HepG2 (cell line): ENCODE measurements at regions not wholly inside any gene's neighbourhood (a gene's known extent, or its start where the extent isn't known, plus 50 kb on each side); places are given as distances from the start of the nearest gene placed in this dataset.
A peak's percentile ranks its signal among the peaks of the same experiment; 100 is the strongest.

ENCODE experiments used
- FOXJ3 ChIP-seq: sonication (generic); formaldehyde crosslinking; IDR thresholded peaks from 2 replicates; pipeline ENCODE4 v1.4.0; 2020; ENCODE audit warnings: missing genetic modification reagents, mild to moderate bottlenecking, borderline replicate concordance
- IKZF1 ChIP-seq: fragments of 450-650 bp; IDR thresholded peaks from 2 replicates; pipeline ENCODE4 v1.7.1; 2016
- MIER3 ChIP-seq: IDR thresholded peaks from 2 replicates; pipeline ENCODE4 v1.6.1; 2016; ENCODE audit warnings: missing compliant biosample characterization, borderline replicate concordance
- RFX3 ChIP-seq: IDR thresholded peaks from 2 replicates; pipeline ENCODE4 v1.6.1; 2016; ENCODE audit warnings: missing biosample characterization, missing genetic modification reagents
- SRSF4 ChIP-seq: fragments of 200-400 bp; formaldehyde crosslinking; IDR thresholded peaks from one replicate; pipeline ENCODE4 v1.6.1; 2018; ENCODE audit warnings: mild to moderate bottlenecking, low read depth, low read length, moderate library complexity; ENCODE audit not compliant: poor library complexity, severe bottlenecking
- ZMAT3 ChIP-seq: sonication (generic); formaldehyde crosslinking; conservative IDR thresholded peaks from 2 replicates; pipeline ENCODE4 v1.7.0; 2021; ENCODE audit warnings: missing genetic modification reagents
- ZNF121 ChIP-seq: sonication (generic); formaldehyde crosslinking; IDR thresholded peaks from 2 replicates; pipeline ENCODE4 v1.5.0; 2020; ENCODE audit warnings: mild to moderate bottlenecking, missing genetic modification reagents
- ZNF143 ChIP-seq: sonication (generic); formaldehyde crosslinking; IDR thresholded peaks from 2 replicates; pipeline ENCODE4 v1.4.0; 2020; ENCODE audit warnings: missing genetic modification reagents
- ZNF543 ChIP-seq: sonication (generic); formaldehyde crosslinking; IDR thresholded peaks from 2 replicates; pipeline ENCODE4 v1.4.0; 2020; ENCODE audit warnings: mild to moderate bottlenecking, missing genetic modification reagents
- ZNF552 ChIP-seq: sonication (generic); formaldehyde crosslinking; IDR thresholded peaks from 2 replicates; pipeline ENCODE4 v1.9.0; 2022; ENCODE audit warnings: missing genetic modification reagents, mild to moderate bottlenecking, borderline replicate concordance
- ZNF678 ChIP-seq: sonication (generic); formaldehyde crosslinking; IDR thresholded peaks from 2 replicates; pipeline ENCODE4 v1.4.0; 2020; ENCODE audit warnings: mild to moderate bottlenecking, missing genetic modification reagents
- ZNF703 ChIP-seq: sonication (generic); formaldehyde crosslinking; IDR thresholded peaks from 2 replicates; pipeline ENCODE4 v1.5.1; 2020; ENCODE audit warnings: missing genetic modification reagents, mild to moderate bottlenecking, moderate library complexity, borderline replicate concordance
- TF ChIP-seq, protein P1 (sequence below): sonication (generic); formaldehyde crosslinking; IDR thresholded peaks from 2 replicates; pipeline ENCODE4 v1.4.0; 2020; ENCODE audit warnings: missing genetic modification reagents, borderline replicate concordance
- TF ChIP-seq, protein P2 (sequence below): sonication (generic); formaldehyde crosslinking; IDR thresholded peaks from 2 replicates; pipeline ENCODE4 v1.4.0; 2020; ENCODE audit warnings: missing genetic modification reagents, borderline replicate concordance
- TF ChIP-seq, protein P3 (sequence below): sonication (generic); formaldehyde crosslinking; IDR thresholded peaks from 2 replicates; pipeline ENCODE4 v1.4.0; 2020; ENCODE audit warnings: missing genetic modification reagents

DNA sequence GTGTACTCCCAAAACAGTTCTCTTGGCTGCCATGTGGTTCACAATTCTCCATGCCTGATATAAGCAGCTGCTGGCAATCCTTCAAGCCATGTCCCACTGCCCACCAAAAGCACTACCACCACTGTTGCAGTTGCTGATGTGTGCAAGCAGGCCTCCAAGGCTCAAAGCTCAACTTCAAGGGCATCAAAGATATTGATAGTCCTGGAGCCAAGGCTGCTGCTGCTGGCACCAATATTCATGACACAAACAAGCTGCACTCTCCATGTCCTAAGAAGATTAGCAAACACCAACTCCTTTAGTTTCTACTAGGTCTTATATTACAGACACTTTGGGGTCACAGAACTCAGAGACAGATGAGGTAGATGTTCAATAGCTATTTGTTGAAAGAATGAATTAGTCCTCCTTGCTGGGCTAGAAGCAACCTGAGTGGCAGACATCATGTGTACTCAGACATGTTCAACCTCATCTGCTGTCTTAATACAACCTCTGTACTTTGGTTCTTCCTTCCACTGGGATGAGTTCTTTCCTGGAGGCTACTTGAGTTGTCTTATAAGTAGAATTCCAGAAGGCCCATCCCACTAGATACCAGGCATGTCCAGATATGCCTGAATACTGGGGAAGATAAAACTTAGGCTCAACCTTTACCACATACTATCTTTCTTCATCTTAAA, 104.5 kb upstream of the UGP2 start (continued):
- TF ChIP-seq, protein P1, sequence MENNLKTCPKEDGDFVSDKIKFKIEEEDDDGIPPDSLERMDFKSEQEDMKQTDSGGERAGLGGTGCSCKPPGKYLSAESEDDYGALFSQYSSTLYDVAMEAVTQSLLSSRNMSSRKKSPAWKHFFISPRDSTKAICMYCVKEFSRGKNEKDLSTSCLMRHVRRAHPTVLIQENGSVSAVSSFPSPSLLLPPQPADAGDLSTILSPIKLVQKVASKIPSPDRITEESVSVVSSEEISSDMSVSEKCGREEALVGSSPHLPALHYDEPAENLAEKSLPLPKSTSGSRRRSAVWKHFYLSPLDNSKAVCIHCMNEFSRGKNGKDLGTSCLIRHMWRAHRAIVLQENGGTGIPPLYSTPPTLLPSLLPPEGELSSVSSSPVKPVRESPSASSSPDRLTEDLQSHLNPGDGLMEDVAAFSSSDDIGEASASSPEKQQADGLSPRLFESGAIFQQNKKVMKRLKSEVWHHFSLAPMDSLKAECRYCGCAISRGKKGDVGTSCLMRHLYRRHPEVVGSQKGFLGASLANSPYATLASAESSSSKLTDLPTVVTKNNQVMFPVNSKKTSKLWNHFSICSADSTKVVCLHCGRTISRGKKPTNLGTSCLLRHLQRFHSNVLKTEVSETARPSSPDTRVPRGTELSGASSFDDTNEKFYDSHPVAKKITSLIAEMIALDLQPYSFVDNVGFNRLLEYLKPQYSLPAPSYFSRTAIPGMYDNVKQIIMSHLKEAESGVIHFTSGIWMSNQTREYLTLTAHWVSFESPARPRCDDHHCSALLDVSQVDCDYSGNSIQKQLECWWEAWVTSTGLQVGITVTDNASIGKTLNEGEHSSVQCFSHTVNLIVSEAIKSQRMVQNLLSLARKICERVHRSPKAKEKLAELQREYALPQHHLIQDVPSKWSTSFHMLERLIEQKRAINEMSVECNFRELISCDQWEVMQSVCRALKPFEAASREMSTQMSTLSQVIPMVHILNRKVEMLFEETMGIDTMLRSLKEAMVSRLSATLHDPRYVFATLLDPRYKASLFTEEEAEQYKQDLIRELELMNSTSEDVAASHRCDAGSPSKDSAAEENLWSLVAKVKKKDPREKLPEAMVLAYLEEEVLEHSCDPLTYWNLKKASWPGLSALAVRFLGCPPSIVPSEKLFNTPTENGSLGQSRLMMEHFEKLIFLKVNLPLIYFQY (CRISPR knock-in tag): no peak
- TF ChIP-seq ZNF552 (CRISPR knock-in tag): no peak
- peak; percentile 76; the same call in 1 of the 2 replicates for TF ChIP-seq FOXJ3 (CRISPR knock-in tag)
- no peak for TF ChIP-seq ZNF543
- TF ChIP-seq ZNF121 (CRISPR knock-in tag): no peak
- no peak for TF ChIP-seq RFX3 (CRISPR knock-in tag)
- TF ChIP-seq SRSF4: no peak
- TF ChIP-seq ZNF143 (CRISPR knock-in tag): no peak
- TF ChIP-seq, protein P2, sequence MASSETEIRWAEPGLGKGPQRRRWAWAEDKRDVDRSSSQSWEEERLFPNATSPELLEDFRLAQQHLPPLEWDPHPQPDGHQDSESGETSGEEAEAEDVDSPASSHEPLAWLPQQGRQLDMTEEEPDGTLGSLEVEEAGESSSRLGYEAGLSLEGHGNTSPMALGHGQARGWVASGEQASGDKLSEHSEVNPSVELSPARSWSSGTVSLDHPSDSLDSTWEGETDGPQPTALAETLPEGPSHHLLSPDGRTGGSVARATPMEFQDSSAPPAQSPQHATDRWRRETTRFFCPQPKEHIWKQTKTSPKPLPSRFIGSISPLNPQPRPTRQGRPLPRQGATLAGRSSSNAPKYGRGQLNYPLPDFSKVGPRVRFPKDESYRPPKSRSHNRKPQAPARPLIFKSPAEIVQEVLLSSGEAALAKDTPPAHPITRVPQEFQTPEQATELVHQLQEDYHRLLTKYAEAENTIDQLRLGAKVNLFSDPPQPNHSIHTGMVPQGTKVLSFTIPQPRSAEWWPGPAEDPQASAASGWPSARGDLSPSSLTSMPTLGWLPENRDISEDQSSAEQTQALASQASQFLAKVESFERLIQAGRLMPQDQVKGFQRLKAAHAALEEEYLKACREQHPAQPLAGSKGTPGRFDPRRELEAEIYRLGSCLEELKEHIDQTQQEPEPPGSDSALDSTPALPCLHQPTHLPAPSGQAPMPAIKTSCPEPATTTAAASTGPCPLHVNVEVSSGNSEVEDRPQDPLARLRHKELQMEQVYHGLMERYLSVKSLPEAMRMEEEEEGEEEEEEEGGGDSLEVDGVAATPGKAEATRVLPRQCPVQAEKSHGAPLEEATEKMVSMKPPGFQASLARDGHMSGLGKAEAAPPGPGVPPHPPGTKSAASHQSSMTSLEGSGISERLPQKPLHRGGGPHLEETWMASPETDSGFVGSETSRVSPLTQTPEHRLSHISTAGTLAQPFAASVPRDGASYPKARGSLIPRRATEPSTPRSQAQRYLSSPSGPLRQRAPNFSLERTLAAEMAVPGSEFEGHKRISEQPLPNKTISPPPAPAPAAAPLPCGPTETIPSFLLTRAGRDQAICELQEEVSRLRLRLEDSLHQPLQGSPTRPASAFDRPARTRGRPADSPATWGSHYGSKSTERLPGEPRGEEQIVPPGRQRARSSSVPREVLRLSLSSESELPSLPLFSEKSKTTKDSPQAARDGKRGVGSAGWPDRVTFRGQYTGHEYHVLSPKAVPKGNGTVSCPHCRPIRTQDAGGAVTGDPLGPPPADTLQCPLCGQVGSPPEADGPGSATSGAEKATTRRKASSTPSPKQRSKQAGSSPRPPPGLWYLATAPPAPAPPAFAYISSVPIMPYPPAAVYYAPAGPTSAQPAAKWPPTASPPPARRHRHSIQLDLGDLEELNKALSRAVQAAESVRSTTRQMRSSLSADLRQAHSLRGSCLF: no peak
- no peak for TF ChIP-seq IKZF1
- TF ChIP-seq ZNF678 (CRISPR knock-in tag): no peak
- TF ChIP-seq ZMAT3 (CRISPR knock-in tag): no peak
- TF ChIP-seq ZNF703 (CRISPR knock-in tag): no peak
- TF ChIP-seq MIER3 (CRISPR knock-in tag): peak; percentile 24; the same call in 1 of the 2 replicates
- TF ChIP-seq, protein P3, sequence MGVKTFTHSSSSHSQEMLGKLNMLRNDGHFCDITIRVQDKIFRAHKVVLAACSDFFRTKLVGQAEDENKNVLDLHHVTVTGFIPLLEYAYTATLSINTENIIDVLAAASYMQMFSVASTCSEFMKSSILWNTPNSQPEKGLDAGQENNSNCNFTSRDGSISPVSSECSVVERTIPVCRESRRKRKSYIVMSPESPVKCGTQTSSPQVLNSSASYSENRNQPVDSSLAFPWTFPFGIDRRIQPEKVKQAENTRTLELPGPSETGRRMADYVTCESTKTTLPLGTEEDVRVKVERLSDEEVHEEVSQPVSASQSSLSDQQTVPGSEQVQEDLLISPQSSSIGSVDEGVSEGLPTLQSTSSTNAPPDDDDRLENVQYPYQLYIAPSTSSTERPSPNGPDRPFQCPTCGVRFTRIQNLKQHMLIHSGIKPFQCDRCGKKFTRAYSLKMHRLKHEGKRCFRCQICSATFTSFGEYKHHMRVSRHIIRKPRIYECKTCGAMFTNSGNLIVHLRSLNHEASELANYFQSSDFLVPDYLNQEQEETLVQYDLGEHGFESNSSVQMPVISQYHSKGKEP (CRISPR knock-in tag): no peak
